ENCODE measurements at regions not wholly inside any gene's neighbourhood (a gene's known extent, or its start where the extent isn't known, plus 50 kb on each side); places are given as distances from the start of the nearest gene placed in this dataset.

DNA sequence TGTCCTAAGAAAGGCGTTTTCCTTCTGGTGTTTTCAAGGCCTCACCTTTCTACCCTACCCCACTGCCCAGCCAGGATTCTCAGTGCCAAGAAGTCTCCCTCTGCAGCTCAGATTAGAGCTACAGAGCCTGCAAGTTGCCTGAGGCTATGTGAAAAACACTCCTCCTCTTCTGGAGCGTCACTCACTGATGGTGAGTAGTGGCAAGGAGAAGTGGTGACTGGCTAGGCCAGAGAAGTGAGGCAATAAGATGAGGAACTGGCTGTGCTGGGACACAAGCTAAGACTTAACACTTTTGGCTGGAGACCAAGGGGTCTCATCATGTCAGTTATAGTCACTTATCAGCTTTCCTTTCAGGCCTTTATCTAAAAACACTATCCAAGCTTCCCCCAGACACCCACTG lies 86.7 kb upstream of the PRKAR2B start:
- no peak for DNase-seq (ENCODE audit: low spot score)
- Histone ChIP-seq H3K4me1 (ENCODE audit: control insufficient read depth in 4 of 4, insufficient read depth in 4 of 4, low read length in 3 of 4) (no peaks in the 10 kb centered on the region), H3K36me3 (ENCODE audit: control insufficient read depth in 4 of 4, insufficient read depth in 3 of 4, low read depth in 1 of 4, low read length in 3 of 4) (no peaks in the 10 kb centered on the region), H3K4me3 (ENCODE audit: low read depth in 1 of 3, low read length in 3 of 3) (no peak overlapping the region), H3K9ac (ENCODE audit: low read depth in 1 of 2, low read length in 2 of 2) (no peak overlapping the region), H3K9me3 (ENCODE audit: control insufficient read depth in 4 of 4, low read length in 3 of 4) (no peaks in the 10 kb centered on the region), H3K27ac (ENCODE audit: low read depth in 1 of 2, low read length in 2 of 2) (no peak overlapping the region), H3K27me3 (ENCODE audit: control insufficient read depth in 4 of 4, insufficient read depth in 4 of 4, low read length in 3 of 4) (no peaks in the 10 kb centered on the region)
- no peak for TF ChIP-seq HNF4G (IDR thresholded peaks at IDR 0.05)
- TF ChIP-seq HNF4A (conservative IDR thresholded peaks at IDR 0.05) = no peak
- TF ChIP-seq, protein P1, sequence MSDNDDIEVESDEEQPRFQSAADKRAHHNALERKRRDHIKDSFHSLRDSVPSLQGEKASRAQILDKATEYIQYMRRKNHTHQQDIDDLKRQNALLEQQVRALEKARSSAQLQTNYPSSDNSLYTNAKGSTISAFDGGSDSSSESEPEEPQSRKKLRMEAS (IDR thresholded peaks at IDR 0.05) = no peak
- TF ChIP-seq GABPA (IDR thresholded peaks at IDR 0.05 in 1 of 2, conservative IDR thresholded peaks at IDR 0.05 in 1 of 2) = no peak
- no peak for TF ChIP-seq YY1 (IDR thresholded peaks at IDR 0.05)
- 93% methylated on average over 2 of the region's 2 CpGs for WGBS

DNA sequence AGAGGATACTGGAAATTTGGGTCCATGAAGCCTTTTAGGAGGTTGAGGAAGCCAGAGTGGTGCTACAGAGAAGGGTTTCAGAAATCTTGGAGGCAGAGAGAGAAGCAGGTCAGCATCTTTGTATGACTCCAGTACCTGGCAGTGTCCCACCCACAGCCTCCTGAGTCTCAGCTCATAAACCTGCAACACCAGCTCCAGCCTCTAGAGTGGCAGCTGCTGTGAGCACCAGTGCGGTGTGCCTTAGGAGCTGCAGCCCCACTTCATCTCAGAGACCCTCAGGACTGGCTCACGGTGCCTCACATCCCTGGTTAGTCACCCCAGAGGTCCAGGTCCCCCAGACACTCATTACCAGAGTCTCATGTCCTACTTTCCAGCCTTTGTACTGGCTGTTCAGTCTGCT lies 84.8 kb upstream of the PRKAR2B start:
- Histone ChIP-seq H3K27me3 (ENCODE audit: control insufficient read depth in 4 of 4, insufficient read depth in 4 of 4, low read length in 3 of 4) (no peaks in the 10 kb centered on the region), H3K36me3 (ENCODE audit: control insufficient read depth in 4 of 4, insufficient read depth in 3 of 4, low read depth in 1 of 4, low read length in 3 of 4) (no peaks in the 10 kb centered on the region), H3K9me3 (ENCODE audit: control insufficient read depth in 4 of 4, low read length in 3 of 4) (no peaks in the 10 kb centered on the region), H3K4me1 (ENCODE audit: control insufficient read depth in 4 of 4, insufficient read depth in 4 of 4, low read length in 3 of 4) (no peaks in the 10 kb centered on the region), H3K4me3 (ENCODE audit: low read depth in 1 of 3, low read length in 3 of 3) (no peak overlapping the region), H3K27ac (ENCODE audit: low read depth in 1 of 2, low read length in 2 of 2) (no peak overlapping the region), H3K9ac (ENCODE audit: low read depth in 1 of 2, low read length in 2 of 2) (no peak overlapping the region)
- WGBS = 47% methylated on average over 2 of the region's 2 CpGs
- DNase-seq (ENCODE audit: low spot score) = no peak
- TF ChIP-seq TAF1 (conservative IDR thresholded peaks at IDR 0.05) (no peak), HNF4G (IDR thresholded peaks at IDR 0.05) (no peak), FOXA1 (IDR thresholded peaks at IDR 0.05) (no peak)
- TF ChIP-seq, protein P2, sequence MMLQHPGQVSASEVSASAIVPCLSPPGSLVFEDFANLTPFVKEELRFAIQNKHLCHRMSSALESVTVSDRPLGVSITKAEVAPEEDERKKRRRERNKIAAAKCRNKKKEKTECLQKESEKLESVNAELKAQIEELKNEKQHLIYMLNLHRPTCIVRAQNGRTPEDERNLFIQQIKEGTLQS (IDR thresholded peaks at IDR 0.05) = no peak

DNA sequence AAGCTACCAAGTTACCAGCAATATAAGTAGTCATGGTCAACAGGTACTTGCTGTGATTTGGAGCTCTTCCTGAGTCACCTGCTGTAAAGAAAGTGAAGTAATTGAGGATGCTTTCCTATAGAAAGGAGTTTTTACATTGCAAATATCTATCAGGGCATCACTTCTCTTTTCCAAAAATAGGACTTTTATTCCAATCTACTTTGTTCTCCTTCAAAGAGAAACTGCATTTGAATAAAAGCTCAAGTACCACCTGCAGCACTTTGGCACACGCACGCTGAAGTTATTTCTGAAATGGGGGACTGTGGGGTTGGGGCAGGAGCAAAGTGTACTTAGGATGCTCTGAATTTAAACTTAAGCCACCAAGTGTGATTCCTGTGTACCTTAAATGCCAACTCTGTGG lies 81.8 kb upstream of the PRKAR2B start:
- WGBS = 92% methylated on average over 2 of the region's 2 CpGs
- Histone ChIP-seq H3K27ac (ENCODE audit: low read depth in 1 of 2, low read length in 2 of 2) (no peak overlapping the region), H3K9me3 (ENCODE audit: control insufficient read depth in 4 of 4, low read length in 3 of 4) (no peaks in the 10 kb centered on the region), H3K4me1 (ENCODE audit: control insufficient read depth in 4 of 4, insufficient read depth in 4 of 4, low read length in 3 of 4) (no peaks in the 10 kb centered on the region), H3K27me3 (ENCODE audit: control insufficient read depth in 4 of 4, insufficient read depth in 4 of 4, low read length in 3 of 4) (no peaks in the 10 kb centered on the region), H3K36me3 (ENCODE audit: control insufficient read depth in 4 of 4, insufficient read depth in 3 of 4, low read depth in 1 of 4, low read length in 3 of 4) (no peaks in the 10 kb centered on the region), H3K4me3 (ENCODE audit: low read depth in 1 of 3, low read length in 3 of 3) (no peak overlapping the region), H3K9ac (ENCODE audit: low read depth in 1 of 2, low read length in 2 of 2) (no peak overlapping the region)
- TF ChIP-seq HNF4A (conservative IDR thresholded peaks at IDR 0.05) (no peak), RXRA (IDR thresholded peaks at IDR 0.05) (no peak), SP1 (IDR thresholded peaks at IDR 0.05) (no peak), NR2F2 (IDR thresholded peaks at IDR 0.05) (no peak), TAF1 (conservative IDR thresholded peaks at IDR 0.05) (no peak), HNF4G (IDR thresholded peaks at IDR 0.05) (no peak), GABPA (IDR thresholded peaks at IDR 0.05 in 1 of 2, conservative IDR thresholded peaks at IDR 0.05 in 1 of 2) (no peak), YY1 (IDR thresholded peaks at IDR 0.05) (no peak), FOXA2 (IDR thresholded peaks at IDR 0.05) (no peak), JUND (IDR thresholded peaks at IDR 0.05) (no peak), RAD21 (IDR thresholded peaks at IDR 0.05) (no peak), EGR1 (IDR thresholded peaks at IDR 0.05; ENCODE audit: low read depth in 2 of 2) (no peak)
- TF ChIP-seq, protein P2 (IDR thresholded peaks at IDR 0.05) = no peak
- TF ChIP-seq, protein P3, sequence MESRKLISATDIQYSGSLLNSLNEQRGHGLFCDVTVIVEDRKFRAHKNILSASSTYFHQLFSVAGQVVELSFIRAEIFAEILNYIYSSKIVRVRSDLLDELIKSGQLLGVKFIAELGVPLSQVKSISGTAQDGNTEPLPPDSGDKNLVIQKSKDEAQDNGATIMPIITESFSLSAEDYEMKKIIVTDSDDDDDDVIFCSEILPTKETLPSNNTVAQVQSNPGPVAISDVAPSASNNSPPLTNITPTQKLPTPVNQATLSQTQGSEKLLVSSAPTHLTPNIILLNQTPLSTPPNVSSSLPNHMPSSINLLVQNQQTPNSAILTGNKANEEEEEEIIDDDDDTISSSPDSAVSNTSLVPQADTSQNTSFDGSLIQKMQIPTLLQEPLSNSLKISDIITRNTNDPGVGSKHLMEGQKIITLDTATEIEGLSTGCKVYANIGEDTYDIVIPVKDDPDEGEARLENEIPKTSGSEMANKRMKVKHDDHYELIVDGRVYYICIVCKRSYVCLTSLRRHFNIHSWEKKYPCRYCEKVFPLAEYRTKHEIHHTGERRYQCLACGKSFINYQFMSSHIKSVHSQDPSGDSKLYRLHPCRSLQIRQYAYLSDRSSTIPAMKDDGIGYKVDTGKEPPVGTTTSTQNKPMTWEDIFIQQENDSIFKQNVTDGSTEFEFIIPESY (IDR thresholded peaks at IDR 0.05) = no peak
- TF ChIP-seq, protein P4, sequence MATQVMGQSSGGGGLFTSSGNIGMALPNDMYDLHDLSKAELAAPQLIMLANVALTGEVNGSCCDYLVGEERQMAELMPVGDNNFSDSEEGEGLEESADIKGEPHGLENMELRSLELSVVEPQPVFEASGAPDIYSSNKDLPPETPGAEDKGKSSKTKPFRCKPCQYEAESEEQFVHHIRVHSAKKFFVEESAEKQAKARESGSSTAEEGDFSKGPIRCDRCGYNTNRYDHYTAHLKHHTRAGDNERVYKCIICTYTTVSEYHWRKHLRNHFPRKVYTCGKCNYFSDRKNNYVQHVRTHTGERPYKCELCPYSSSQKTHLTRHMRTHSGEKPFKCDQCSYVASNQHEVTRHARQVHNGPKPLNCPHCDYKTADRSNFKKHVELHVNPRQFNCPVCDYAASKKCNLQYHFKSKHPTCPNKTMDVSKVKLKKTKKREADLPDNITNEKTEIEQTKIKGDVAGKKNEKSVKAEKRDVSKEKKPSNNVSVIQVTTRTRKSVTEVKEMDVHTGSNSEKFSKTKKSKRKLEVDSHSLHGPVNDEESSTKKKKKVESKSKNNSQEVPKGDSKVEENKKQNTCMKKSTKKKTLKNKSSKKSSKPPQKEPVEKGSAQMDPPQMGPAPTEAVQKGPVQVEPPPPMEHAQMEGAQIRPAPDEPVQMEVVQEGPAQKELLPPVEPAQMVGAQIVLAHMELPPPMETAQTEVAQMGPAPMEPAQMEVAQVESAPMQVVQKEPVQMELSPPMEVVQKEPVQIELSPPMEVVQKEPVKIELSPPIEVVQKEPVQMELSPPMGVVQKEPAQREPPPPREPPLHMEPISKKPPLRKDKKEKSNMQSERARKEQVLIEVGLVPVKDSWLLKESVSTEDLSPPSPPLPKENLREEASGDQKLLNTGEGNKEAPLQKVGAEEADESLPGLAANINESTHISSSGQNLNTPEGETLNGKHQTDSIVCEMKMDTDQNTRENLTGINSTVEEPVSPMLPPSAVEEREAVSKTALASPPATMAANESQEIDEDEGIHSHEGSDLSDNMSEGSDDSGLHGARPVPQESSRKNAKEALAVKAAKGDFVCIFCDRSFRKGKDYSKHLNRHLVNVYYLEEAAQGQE (IDR thresholded peaks at IDR 0.05) = no peak
- TF ChIP-seq, protein P1 (IDR thresholded peaks at IDR 0.05) = no peak
- TF ChIP-seq, protein P5, sequence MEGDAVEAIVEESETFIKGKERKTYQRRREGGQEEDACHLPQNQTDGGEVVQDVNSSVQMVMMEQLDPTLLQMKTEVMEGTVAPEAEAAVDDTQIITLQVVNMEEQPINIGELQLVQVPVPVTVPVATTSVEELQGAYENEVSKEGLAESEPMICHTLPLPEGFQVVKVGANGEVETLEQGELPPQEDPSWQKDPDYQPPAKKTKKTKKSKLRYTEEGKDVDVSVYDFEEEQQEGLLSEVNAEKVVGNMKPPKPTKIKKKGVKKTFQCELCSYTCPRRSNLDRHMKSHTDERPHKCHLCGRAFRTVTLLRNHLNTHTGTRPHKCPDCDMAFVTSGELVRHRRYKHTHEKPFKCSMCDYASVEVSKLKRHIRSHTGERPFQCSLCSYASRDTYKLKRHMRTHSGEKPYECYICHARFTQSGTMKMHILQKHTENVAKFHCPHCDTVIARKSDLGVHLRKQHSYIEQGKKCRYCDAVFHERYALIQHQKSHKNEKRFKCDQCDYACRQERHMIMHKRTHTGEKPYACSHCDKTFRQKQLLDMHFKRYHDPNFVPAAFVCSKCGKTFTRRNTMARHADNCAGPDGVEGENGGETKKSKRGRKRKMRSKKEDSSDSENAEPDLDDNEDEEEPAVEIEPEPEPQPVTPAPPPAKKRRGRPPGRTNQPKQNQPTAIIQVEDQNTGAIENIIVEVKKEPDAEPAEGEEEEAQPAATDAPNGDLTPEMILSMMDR (IDR thresholded peaks at IDR 0.05; ENCODE audit: low read depth, low read length, missing input control) = no peak
- DNase-seq (ENCODE audit: low spot score) = no peak

Measured in liver (tissue), 8 donors.